Glutamatergic neuron (in vitro differentiated cells): ENCODE measurements at regions not wholly inside any gene's neighbourhood (a gene's known extent, or its start where the extent isn't known, plus 50 kb on each side); places are given as distances from the start of the nearest gene placed in this dataset.

ENCODE experiments used
- DNase-seq: peaks from one replicate; pipeline ENCODE4 v3.0.0; 2022
- H3K27ac Mint-ChIP-seq: one replicate; pipeline ENCODE4 v1.8.0; 2020; ENCODE audit warnings: mild to moderate bottlenecking, mixed read lengths, inconsistent platforms; ENCODE audit not compliant: unreplicated experiment
- H3K27me3 Mint-ChIP-seq: one replicate; pipeline ENCODE4 v1.8.0; 2020; ENCODE audit warnings: mild to moderate bottlenecking, moderate library complexity, mixed read lengths, inconsistent platforms; ENCODE audit not compliant: unreplicated experiment
- H3K36me3 Mint-ChIP-seq: one replicate; pipeline ENCODE4 v1.8.0; 2020; ENCODE audit warnings: mild to moderate bottlenecking, mixed read lengths, inconsistent platforms; ENCODE audit not compliant: unreplicated experiment
- H3K4me1 Mint-ChIP-seq: one replicate; pipeline ENCODE4 v1.8.0; 2020; ENCODE audit warnings: mild to moderate bottlenecking, low read depth, mixed read lengths, inconsistent platforms; ENCODE audit not compliant: unreplicated experiment
- H3K4me3 Mint-ChIP-seq: one replicate; pipeline ENCODE4 v1.8.0; 2020; ENCODE audit warnings: mild to moderate bottlenecking, mixed read lengths, inconsistent platforms; ENCODE audit not compliant: unreplicated experiment
- H3K9me3 Mint-ChIP-seq: one replicate; pipeline ENCODE4 v1.8.0; 2020; ENCODE audit warnings: mild to moderate bottlenecking, moderate library complexity, mixed read lengths, inconsistent platforms; ENCODE audit not compliant: unreplicated experiment
- TF ChIP-seq, protein P1 (sequence below): fragments of 200-600 bp; sonication (generic); IDR thresholded peaks from one replicate; pipeline ENCODE4 v1.5.0; 2021; ENCODE audit not compliant: partially characterized antibody, unreplicated experiment

DNA sequence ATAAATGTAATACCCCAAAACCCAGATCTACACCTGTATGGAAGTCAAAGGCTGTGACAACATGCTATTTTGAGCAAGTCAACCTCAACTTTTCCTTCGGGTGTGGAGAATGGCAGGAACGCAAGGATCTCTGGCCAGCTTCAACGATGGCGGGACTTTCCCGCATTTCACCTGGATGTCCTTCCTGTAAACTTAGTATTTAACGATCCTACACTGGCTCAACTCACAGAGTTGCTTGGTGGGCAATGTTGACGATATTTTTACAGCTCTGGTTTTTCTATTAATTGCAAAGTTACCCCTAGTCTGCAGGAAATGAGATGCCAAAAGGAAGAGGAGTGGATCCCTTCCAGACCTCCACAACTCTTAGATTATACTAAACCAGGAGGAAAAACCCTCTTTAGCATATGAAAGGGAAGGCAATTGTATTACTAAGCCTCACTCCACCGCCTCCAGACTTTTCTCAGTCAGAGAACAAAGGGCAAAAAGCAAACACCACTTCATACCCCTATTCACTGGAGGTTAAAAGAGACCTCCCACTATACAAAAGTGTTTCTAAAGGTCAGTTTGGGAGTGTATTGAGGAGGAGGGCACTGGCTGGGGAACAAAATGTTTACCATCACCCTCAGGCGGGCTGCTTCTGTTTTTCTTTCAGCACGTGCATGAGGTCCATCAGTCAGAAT lies 56.5 kb upstream of the ACVR1 start:
- H3K27ac Mint-ChIP-seq: no peak overlapping the region
- no peak for DNase-seq
- no peaks in the 10 kb centered on the region for H3K4me1 Mint-ChIP-seq
- TF ChIP-seq, protein P1, sequence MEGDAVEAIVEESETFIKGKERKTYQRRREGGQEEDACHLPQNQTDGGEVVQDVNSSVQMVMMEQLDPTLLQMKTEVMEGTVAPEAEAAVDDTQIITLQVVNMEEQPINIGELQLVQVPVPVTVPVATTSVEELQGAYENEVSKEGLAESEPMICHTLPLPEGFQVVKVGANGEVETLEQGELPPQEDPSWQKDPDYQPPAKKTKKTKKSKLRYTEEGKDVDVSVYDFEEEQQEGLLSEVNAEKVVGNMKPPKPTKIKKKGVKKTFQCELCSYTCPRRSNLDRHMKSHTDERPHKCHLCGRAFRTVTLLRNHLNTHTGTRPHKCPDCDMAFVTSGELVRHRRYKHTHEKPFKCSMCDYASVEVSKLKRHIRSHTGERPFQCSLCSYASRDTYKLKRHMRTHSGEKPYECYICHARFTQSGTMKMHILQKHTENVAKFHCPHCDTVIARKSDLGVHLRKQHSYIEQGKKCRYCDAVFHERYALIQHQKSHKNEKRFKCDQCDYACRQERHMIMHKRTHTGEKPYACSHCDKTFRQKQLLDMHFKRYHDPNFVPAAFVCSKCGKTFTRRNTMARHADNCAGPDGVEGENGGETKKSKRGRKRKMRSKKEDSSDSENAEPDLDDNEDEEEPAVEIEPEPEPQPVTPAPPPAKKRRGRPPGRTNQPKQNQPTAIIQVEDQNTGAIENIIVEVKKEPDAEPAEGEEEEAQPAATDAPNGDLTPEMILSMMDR: no peak
- no peaks in the 10 kb centered on the region for H3K9me3 Mint-ChIP-seq
- peaks cover 1% of the 10 kb centered on the region for H3K27me3 Mint-ChIP-seq
- no peaks in the 10 kb centered on the region for H3K36me3 Mint-ChIP-seq
- no peak overlapping the region for H3K4me3 Mint-ChIP-seq

DNA sequence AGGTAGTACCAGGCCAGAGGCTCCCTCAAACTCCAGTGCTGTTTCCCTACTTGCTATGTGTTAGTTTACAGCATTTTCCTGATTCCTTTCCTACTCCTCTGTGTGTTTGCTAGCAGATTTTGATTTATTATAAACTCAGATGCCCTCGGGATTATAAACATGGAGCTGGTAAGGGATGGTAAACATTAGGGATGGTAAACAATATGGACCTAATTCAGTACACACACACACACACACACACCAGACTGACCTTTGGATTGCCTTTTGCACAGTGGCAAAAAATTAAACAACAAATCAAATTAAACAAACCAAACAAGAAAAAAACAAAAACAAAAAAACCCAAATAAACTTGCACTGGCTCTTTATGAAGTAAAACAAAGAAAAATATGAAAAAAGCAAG lies 55.4 kb upstream of the ACVR1 start:
- Mint-ChIP-seq H3K27ac (no peak overlapping the region), H3K36me3 (no peaks in the 10 kb centered on the region), H3K4me3 (no peak overlapping the region), H3K9me3 (no peaks in the 10 kb centered on the region), H3K27me3 (peaks cover 1% of the 10 kb centered on the region), H3K4me1 (no peaks in the 10 kb centered on the region)
- DNase-seq: no peak
- TF ChIP-seq, protein P1: no peak

DNA sequence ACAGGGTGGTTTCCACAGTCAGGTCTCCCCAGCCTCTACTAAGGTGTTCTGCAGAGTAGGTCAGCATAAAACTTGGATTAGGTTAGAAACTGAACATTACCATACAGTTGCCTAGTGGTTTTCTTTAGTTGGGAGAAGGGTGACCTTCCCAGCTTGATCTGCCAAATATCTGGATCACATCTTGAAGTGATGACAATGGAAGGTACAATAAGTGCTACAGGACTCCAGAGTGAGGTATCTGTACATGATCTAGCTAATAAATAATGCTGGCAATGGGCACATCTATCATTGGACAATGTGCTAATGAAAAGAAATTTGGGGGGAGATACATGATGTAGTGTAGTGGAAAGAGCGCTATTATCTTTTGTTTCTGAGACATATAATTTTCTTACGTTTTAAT lies 54.6 kb upstream of the ACVR1 start:
- Mint-ChIP-seq H3K27ac (no peak overlapping the region), H3K27me3 (peaks cover 1% of the 10 kb centered on the region), H3K36me3 (no peaks in the 10 kb centered on the region), H3K4me3 (no peak overlapping the region), H3K4me1 (no peaks in the 10 kb centered on the region), H3K9me3 (no peaks in the 10 kb centered on the region)
- TF ChIP-seq, protein P1: no peak
- DNase-seq: no peak

DNA sequence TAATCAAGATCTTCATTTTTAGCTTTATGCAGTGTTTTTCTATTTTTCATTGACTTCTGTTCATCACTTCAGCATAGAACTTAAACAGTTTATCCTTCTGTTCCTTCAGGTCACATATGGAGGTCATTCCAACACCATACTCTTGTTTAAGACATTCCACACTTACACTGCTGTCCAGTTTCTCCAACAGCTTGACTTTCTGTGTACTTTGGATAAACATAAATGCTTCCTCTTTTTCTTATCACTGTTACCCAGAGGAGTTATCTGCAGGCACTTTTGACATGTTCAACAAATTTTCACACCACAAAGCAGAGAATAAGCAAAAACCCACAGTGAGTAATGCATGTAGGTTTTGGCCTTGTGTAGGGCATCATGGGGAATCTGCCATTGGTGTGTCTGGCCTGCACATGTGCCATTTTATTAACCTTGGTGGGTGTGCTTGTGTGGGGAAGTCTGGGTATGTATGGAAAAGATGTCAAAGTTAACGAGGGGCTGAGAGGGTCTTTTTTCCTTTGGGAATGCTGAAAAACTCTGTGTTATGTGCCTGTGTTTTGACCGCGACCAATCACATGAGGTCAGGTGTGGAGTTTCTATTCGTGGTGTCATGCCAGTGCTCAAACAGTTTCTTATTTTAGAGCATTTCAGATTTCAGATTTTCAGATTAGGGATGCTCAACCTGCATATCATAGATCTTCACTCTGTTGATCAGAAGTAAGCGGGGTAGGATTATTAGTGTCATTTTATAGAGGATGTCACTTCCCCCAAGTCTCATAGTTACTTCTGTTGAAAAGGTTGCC lies 53.9 kb upstream of the ACVR1 start:
- Mint-ChIP-seq H3K27ac (no peak overlapping the region), H3K27me3 (peaks cover 1% of the 10 kb centered on the region), H3K4me1 (no peaks in the 10 kb centered on the region), H3K36me3 (no peaks in the 10 kb centered on the region), H3K9me3 (no peaks in the 10 kb centered on the region), H3K4me3 (no peak overlapping the region)
- TF ChIP-seq, protein P1: no peak
- DNase-seq: no peak

DNA sequence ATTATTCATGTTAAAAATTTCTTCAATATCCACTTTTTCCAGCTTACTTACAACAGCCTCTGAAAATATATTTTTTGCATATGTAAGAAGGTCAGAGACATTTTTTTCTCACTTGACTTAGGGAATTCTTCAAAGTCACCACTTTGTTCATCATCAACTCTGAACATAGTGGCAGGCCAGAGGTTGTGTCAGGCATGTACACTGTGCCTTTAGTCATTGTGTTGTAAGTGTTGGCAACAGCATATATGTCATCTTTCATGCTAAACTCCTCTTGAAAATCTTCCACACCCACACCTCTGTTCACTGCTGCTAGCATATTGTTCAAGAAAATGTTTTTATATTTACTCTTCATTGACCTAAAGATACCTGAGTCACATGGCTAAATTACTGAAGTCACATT lies 52.2 kb upstream of the ACVR1 start:
- no peak for DNase-seq
- H3K27ac Mint-ChIP-seq: no peak overlapping the region
- no peaks in the 10 kb centered on the region for H3K4me1 Mint-ChIP-seq
- peaks cover 1% of the 10 kb centered on the region for H3K27me3 Mint-ChIP-seq
- no peak overlapping the region for H3K4me3 Mint-ChIP-seq
- TF ChIP-seq, protein P1: no peak
- no peaks in the 10 kb centered on the region for H3K36me3 Mint-ChIP-seq
- H3K9me3 Mint-ChIP-seq: no peaks in the 10 kb centered on the region
